ENCODE measurements at regions not wholly inside any gene's neighbourhood (a gene's known extent, or its start where the extent isn't known, plus 50 kb on each side); places are given as distances from the start of the nearest gene placed in this dataset.

GRCh38 chr2:187775196-187775595 lies 221.0 kb upstream of the TFPI start:
- Histone ChIP-seq H3K9me3 (ENCODE audit: low read depth, low read length, poor library complexity, severe bottlenecking) (no peaks in the 10 kb centered on the region), H3K36me3 (ENCODE audit: insufficient read depth, low read length, poor library complexity, severe bottlenecking) (no peaks in the 10 kb centered on the region), H3K27ac (ENCODE audit: low read depth, low read length, poor library complexity, severe bottlenecking) (no peak overlapping the region), H3K4me1 (ENCODE audit: insufficient read depth, low read length, poor library complexity, severe bottlenecking) (no peaks in the 10 kb centered on the region), H3K4me3 (ENCODE audit: low read depth, low read length, poor library complexity, severe bottlenecking) (no peak overlapping the region), H3K27me3 (replicated peaks; ENCODE audit: insufficient read depth, low read depth, low read length, poor library complexity) (no peaks in the 10 kb centered on the region)
- ChIA-PET CTCF (no interaction called here), POLR2A (ENCODE audit: low non-redundant PET) (no interaction called here)
- intact Hi-C loops (cut with micrococcal nuclease; ENCODE audit: unreplicated experiment): no loop called here
- no peak for DNase-seq (ENCODE audit: low spot score)
- no TSS peak for BruUV-seq (replicated peaks)
- TF ChIP-seq CTCF (conservative IDR thresholded peaks at IDR 0.05; ENCODE audit: low read depth, low read length): no peak
- TF ChIP-seq EZH2 (IDR thresholded peaks at IDR 0.05; ENCODE audit: borderline replicate concordance, low read depth, low read length, poor library complexity, severe bottlenecking): no peak

DNA sequence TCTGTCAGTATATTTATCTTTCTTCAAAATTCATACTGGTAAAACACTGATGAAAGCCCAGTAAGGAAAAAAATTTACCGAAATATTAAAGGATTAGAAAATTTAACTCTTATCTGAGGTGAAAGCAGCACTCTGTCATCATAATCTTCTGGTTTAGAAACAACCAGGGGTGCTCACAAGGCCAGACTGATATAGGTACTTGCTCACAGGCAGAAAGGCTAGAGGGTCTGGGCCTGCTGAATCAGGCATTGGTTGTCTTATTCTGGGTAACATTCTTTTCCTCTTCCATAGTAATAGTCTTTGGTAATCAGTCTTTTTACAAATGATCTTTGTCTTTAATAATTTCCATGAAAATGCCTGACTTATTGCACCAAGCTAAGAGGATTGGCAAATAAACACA lies 221.4 kb upstream of the TFPI start:
- ChIA-PET POLR2A (ENCODE audit: low non-redundant PET) (no interaction called here), CTCF (no interaction called here)
- TF ChIP-seq EZH2 (IDR thresholded peaks at IDR 0.05; ENCODE audit: borderline replicate concordance, low read depth, low read length, poor library complexity, severe bottlenecking): no peak
- TF ChIP-seq CTCF (conservative IDR thresholded peaks at IDR 0.05; ENCODE audit: low read depth, low read length): no peak

GRCh38 chr2:187782301-187782700 lies 228.1 kb upstream of the TFPI start:
- no peak for TF ChIP-seq EZH2 (IDR thresholded peaks at IDR 0.05; ENCODE audit: borderline replicate concordance, low read depth, low read length, poor library complexity, severe bottlenecking)
- no peak for TF ChIP-seq CTCF (conservative IDR thresholded peaks at IDR 0.05; ENCODE audit: low read depth, low read length)
- no peak for DNase-seq (ENCODE audit: low spot score)
- Histone ChIP-seq H3K9me3 (ENCODE audit: low read depth, low read length, poor library complexity, severe bottlenecking) (no peaks in the 10 kb centered on the region), H3K36me3 (ENCODE audit: insufficient read depth, low read length, poor library complexity, severe bottlenecking) (no peaks in the 10 kb centered on the region), H3K27me3 (replicated peaks; ENCODE audit: insufficient read depth, low read depth, low read length, poor library complexity) (no peaks in the 10 kb centered on the region), H3K4me3 (ENCODE audit: low read depth, low read length, poor library complexity, severe bottlenecking) (no peak overlapping the region), H3K4me1 (ENCODE audit: insufficient read depth, low read length, poor library complexity, severe bottlenecking) (no peaks in the 10 kb centered on the region), H3K27ac (ENCODE audit: low read depth, low read length, poor library complexity, severe bottlenecking) (no peak overlapping the region)
- ChIA-PET CTCF (no interaction called here), POLR2A (ENCODE audit: low non-redundant PET) (no interaction called here)
- intact Hi-C loops (cut with micrococcal nuclease; ENCODE audit: unreplicated experiment): no loop called here
- no TSS peak for BruUV-seq (replicated peaks)

More for the DNA sequence above, 221.4 kb upstream of the TFPI start:
- no peak for DNase-seq (ENCODE audit: low spot score)
- intact Hi-C loops (cut with micrococcal nuclease; ENCODE audit: unreplicated experiment): no loop called here
- Histone ChIP-seq H3K27ac (ENCODE audit: low read depth, low read length, poor library complexity, severe bottlenecking) (no peak overlapping the region), H3K36me3 (ENCODE audit: insufficient read depth, low read length, poor library complexity, severe bottlenecking) (no peaks in the 10 kb centered on the region), H3K4me3 (ENCODE audit: low read depth, low read length, poor library complexity, severe bottlenecking) (no peak overlapping the region), H3K27me3 (replicated peaks; ENCODE audit: insufficient read depth, low read depth, low read length, poor library complexity) (no peaks in the 10 kb centered on the region), H3K9me3 (ENCODE audit: low read depth, low read length, poor library complexity, severe bottlenecking) (no peaks in the 10 kb centered on the region), H3K4me1 (ENCODE audit: insufficient read depth, low read length, poor library complexity, severe bottlenecking) (no peaks in the 10 kb centered on the region)
- BruUV-seq (replicated peaks): no TSS peak

Measured in A673 (cell line).